HG02642 (cell line): ENCODE measurements at regions not wholly inside any gene's neighbourhood (a gene's known extent, or its start where the extent isn't known, plus 50 kb on each side); places are given as distances from the start of the nearest gene placed in this dataset.

ENCODE experiments used
- ATAC-seq: cut with Tn5 transposase; IDR thresholded peaks from one replicate; pipeline ENCODE4 v1.9.1; 2021; ENCODE audit warnings: mild to moderate bottlenecking; ENCODE audit not compliant: unreplicated experiment, poor library complexity

- no peak for ATAC-seq
These were observed 234.6 kb upstream of the MIR17HG start for GRCh38 chr13:91112924-91113277.

GRCh38 chr13:91115776-91116175 lies 231.7 kb upstream of the MIR17HG start:
- no peak for ATAC-seq

- ATAC-seq = no peak
These were observed 230.1 kb upstream of the MIR17HG start for GRCh38 chr13:91117351-91117750.

- ATAC-seq = no peak
These were observed 227.8 kb upstream of the MIR17HG start for GRCh38 chr13:91119643-91120042.

GRCh38 chr13:91122766-91123165 lies 224.7 kb upstream of the MIR17HG start:
- no peak for ATAC-seq

- ATAC-seq = peak; percentile 44
These were observed 223.9 kb upstream of the MIR17HG start for GRCh38 chr13:91123456-91124127.

- ATAC-seq = no peak
These were observed 220.7 kb upstream of the MIR17HG start for GRCh38 chr13:91126806-91127205.

- ATAC-seq = no peak
These were observed 219.5 kb upstream of the MIR17HG start for GRCh38 chr13:91127995-91128394.

- ATAC-seq = no peak
These were observed 215.1 kb upstream of the MIR17HG start for GRCh38 chr13:91132381-91132780.

GRCh38 chr13:91132786-91133185 lies 214.7 kb upstream of the MIR17HG start:
- ATAC-seq = no peak

- peak; percentile 82 for ATAC-seq
These were observed 213.3 kb upstream of the MIR17HG start for GRCh38 chr13:91133941-91134802.

GRCh38 chr13:91134803-91135184 lies 212.7 kb upstream of the MIR17HG start:
- no peak for ATAC-seq

GRCh38 chr13:91135376-91135775 lies 212.1 kb upstream of the MIR17HG start:
- ATAC-seq = no peak

GRCh38 chr13:91135968-91136367 lies 211.5 kb upstream of the MIR17HG start:
- ATAC-seq = no peak

- ATAC-seq = no peak
These were observed 210.7 kb upstream of the MIR17HG start for GRCh38 chr13:91136806-91137205.

- no peak for ATAC-seq
These were observed 208.3 kb upstream of the MIR17HG start for GRCh38 chr13:91139232-91139631.

- ATAC-seq = no peak
These were observed 205.9 kb upstream of the MIR17HG start for GRCh38 chr13:91141543-91142061.

- ATAC-seq = no peak
These were observed 204.9 kb upstream of the MIR17HG start for GRCh38 chr13:91142572-91142971.

- no peak for ATAC-seq
These were observed 203.4 kb upstream of the MIR17HG start for GRCh38 chr13:91144054-91144453.

GRCh38 chr13:91144486-91144885 lies 203.0 kb upstream of the MIR17HG start:
- no peak for ATAC-seq

- no peak for ATAC-seq
These were observed 201.8 kb upstream of the MIR17HG start for GRCh38 chr13:91145571-91146205.
